ENCODE measurements at regions not wholly inside any gene's neighbourhood (a gene's known extent, or its start where the extent isn't known, plus 50 kb on each side); places are given as distances from the start of the nearest gene placed in this dataset.
"Not testable (repeated sequence)": the region's sequence is repeated elsewhere in the genome, so short reads cannot be mapped to it uniquely, and the experiment has no call there.

DNA sequence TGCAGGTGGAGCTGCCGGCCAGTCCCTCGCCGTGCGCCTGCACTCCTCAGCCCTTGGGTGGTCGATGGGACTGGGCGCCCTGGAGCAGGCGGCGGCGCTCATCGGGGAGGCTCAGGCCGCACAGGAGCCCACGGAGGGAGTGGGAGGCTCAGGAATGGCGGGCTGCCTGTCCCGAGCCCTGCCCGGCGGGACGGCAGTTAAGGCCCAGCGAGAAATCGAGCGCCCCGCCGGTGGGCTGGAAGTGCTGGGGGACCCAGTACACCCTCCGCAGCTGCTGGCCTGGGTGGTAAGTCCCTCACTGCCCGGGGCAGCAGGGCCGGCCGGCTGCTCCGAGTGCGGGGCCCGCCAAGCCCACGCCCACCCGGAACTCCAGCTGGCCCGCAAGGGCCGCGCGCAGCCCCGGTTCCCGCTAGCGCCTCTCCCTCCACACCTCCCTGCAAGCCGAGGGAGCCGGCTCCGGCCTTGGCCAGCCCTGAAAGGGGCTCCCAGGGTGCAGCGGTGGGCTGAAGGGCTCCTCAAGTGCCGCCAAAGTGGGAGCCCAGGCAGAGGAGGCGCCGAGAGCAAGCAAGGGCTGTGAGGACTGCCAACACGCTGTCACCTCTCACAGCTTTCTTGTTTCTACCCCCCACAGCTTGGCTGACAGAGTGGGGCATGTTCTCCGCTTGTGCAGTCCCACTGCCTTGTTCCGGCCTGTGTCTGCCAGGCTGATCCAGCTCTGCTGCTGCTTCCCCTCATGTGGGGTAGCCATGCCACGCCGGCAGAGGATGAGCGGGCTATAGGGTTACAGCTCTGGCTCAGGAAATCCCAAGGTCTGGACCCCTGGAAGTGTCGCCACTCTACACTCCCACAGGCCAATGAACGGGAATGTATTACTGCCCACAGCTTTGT lies 886.7 kb downstream of the FAT4 start:
- TF ChIP-seq, protein P1, sequence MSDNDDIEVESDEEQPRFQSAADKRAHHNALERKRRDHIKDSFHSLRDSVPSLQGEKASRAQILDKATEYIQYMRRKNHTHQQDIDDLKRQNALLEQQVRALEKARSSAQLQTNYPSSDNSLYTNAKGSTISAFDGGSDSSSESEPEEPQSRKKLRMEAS (IDR thresholded peaks at IDR 0.05; ENCODE audit: insufficient read depth, insufficient read length) = not testable (repeated sequence)
- TF ChIP-seq CTCF (IDR thresholded peaks at IDR 0.05; ENCODE audit: extremely low read depth in 1 of 2, insufficient read depth in 1 of 2, low read depth in 1 of 2, low read length in 2 of 2); POLR2A (IDR thresholded peaks at IDR 0.05; ENCODE audit: low read depth, low read length); POLR2AphosphoS5 (IDR thresholded peaks at IDR 0.05; ENCODE audit: insufficient read depth, low read depth, low read length); EZH2 (IDR thresholded peaks at IDR 0.05; ENCODE audit: borderline replicate concordance, low read depth, low read length, severe bottlenecking); FOS (IDR thresholded peaks at IDR 0.05; ENCODE audit: borderline replicate concordance, insufficient read depth, low read length); JUN (IDR thresholded peaks at IDR 0.05; ENCODE audit: borderline replicate concordance, insufficient read depth, insufficient read length, low read depth); MYC (IDR thresholded peaks at IDR 0.05; ENCODE audit: low read depth, low read length): not testable (repeated sequence)
